ENCODE measurements at regions not wholly inside any gene's neighbourhood (a gene's known extent, or its start where the extent isn't known, plus 50 kb on each side); places are given as distances from the start of the nearest gene placed in this dataset.

DNA sequence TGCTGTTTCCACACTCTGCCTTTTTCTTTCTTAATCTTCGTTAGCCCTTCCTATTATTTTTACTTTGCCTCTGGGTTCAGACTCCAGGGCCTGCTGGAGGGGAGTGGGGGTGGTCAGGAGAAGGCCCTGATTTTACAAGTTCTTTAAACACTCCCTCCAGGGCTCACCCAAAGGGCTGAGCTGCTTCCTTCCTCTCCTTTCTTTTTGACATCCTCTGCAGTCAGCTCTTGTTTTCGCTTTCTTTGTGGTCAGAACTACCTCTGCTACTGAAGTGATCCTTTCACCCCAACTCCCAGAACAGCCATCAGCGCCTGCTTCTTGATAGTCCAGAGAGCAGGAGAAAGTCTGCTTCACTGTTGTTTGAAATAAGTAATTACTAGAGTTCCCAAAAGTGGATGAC lies 925.7 kb downstream of the EPHA4 start:
- no peak for DNase-seq (ENCODE audit: low read depth in 4 of 4, low spot score in 3 of 4)

DNA sequence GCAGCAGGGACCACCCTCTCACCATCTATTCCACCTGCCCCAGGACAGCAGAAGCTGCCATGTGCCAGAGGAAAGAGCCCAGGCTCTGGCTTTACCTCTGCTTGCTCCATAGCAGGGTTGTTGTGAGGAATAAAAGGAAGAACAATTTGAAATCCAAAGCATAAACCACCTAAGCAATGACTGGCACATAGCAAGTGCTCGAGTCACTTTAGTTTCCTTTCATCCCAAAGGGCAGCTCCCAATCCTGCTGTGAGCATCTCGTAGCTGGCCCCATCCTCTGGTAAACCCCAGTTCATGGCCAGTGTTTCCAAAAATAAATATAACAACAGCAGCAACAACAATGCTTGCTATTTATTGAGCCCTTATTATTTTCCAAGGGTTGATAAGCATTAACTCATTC lies 923.5 kb downstream of the EPHA4 start:
- no peak for DNase-seq (ENCODE audit: low read depth in 4 of 4, low spot score in 3 of 4)

DNA sequence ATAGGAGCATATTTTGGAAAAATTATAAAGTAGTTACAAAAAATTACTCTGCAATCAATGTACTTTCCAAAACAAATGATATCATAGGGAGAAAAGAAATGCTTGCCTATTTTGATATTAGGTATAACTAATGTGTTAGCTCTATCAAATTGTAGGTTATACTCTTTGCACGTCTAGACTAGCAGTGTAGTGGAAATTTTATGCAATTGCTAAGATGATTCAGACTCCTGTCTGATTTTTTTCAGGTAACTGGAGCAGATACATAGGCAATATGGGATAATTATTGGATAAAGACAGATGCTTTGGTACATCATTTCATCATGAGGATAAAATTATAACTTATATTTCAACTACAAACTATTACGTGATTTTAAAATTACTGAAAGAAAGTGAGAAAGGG lies 918.3 kb downstream of the EPHA4 start:
- DNase-seq (ENCODE audit: low read depth in 4 of 4, low spot score in 3 of 4): no peak

- DNase-seq (ENCODE audit: low read depth in 4 of 4, low spot score in 3 of 4): no peak
These were observed 917.8 kb downstream of the EPHA4 start for GRCh38 chr2:220654322-220654721.

DNA sequence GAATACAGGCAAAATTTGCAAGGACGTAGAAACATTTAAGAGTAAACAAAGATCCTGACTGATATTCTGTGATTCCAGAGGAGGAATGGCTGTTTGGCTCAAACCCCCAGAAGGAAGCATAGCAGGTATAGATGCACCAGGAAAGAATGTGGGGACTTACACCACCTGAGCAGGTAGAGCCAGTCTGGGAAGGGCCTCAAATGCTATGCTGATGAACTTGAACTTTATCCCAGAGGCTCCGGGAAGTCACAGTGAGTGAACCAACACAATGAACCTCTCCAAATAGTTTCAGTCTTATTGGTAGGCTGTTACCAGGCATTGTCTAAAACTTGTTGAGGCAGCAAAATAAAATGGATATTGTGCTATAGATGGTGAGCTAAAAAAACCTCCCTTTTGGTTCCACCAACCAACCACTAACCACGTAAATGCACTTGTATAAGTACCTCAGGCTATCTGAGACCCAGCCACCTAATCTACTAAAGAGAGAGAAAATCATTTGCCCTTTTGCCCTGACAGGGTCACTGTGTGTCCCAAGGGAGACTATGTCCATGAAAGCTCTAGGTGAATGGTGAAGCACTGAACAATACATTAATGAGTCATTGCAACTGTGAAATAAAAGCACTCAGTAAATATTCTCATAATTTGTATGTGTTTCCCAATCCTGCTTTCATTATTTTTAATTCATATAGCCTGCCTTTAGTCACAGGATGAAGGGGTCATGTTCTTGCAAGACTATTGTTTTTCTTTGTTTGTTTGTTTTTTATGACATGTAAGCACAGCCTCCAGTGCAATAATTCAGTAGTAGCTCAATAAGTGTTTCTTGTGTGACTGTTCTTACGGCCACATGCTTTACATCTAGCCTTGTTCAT lies 911.6 kb downstream of the EPHA4 start:
- no peak for DNase-seq (ENCODE audit: low read depth in 4 of 4, low spot score in 3 of 4)

GRCh38 chr2:220662431-220662830 lies 909.7 kb downstream of the EPHA4 start:
- DNase-seq (ENCODE audit: low read depth in 4 of 4, low spot score in 3 of 4): no peak

GRCh38 chr2:220663065-220663464 lies 909.0 kb downstream of the EPHA4 start:
- no peak for DNase-seq (ENCODE audit: low read depth in 4 of 4, low spot score in 3 of 4)

DNA sequence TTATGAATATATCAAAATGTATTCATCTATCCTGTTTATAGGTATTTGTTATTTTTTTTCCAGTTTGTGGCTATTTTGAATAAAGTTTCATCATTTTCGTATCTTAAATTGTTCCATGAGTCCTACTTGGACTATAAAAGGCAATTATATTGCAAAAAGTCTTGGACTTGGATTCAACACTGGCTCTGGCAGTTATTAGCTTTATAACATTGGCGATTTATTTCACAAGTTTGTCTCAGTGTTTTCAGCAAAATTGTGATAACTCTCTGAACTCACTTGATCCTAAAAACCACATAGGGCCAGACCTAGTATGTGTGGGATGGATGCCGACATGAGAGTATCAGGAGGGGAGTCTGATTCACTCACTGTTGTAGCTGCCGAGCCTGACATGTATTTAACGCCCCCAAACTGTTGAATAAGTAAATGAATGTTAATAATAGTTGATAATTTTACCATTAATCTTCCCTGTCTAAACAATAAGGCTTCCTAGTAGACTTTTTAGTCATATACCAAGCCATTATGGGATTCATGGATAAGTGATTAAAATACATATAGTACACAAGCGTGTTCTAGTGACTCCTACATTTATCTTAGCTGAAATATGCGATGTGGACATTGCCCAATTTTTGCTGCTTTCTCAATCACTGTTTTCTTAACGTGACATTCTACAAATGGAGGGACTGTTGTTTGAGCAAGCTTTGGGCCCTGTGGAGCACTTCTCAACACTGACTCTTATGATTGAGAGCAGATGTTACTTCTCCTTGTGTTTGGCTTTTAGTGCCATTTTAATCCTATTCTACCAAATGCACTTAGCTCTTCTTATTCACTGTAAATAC lies 907.6 kb downstream of the EPHA4 start:
- DNase-seq (ENCODE audit: low read depth in 4 of 4, low spot score in 3 of 4): no peak

- DNase-seq (ENCODE audit: low read depth in 4 of 4, low spot score in 3 of 4): no peak
These were observed 907.0 kb downstream of the EPHA4 start for GRCh38 chr2:220665108-220665471.

- no peak for DNase-seq (ENCODE audit: low read depth in 4 of 4, low spot score in 3 of 4)
These were observed 902.8 kb downstream of the EPHA4 start for GRCh38 chr2:220669324-220669723.

GRCh38 chr2:220670511-220670910 lies 901.6 kb downstream of the EPHA4 start:
- no peak for DNase-seq (ENCODE audit: low read depth in 4 of 4, low spot score in 3 of 4)

DNA sequence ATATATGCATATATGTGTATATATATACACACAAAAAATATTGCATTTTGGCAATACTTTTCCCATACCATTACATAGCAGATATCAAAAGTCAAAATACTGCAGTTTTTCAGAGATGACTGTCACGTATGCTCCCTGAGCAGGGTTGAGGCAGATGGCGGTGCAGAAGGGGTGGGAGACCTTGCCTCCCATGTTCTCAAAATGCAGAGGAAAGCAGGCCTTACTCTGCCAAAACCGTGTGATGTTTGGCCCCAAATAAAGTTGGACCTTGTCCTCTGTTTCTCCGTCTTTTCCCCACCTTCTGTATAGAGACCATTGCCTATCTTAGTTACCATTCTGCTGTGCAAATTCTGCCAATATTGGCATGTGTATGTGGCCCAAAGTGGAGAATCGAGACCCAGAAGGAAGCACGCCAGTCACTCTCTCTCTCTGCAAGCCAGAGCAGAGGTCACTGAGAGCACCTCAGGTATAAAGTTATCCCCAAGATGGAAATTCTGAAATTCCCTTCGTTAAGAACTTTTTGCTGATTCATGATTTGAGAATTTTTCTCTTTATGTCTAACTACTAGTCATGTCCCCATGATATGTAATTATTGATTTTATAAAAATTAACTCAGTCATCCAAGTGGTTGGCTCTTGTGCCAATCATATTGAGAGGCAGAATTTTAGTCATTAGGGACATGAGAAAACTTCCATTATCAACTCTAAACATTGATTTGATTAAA lies 898.8 kb downstream of the EPHA4 start:
- DNase-seq (ENCODE audit: low read depth in 4 of 4, low spot score in 3 of 4): no peak

DNA sequence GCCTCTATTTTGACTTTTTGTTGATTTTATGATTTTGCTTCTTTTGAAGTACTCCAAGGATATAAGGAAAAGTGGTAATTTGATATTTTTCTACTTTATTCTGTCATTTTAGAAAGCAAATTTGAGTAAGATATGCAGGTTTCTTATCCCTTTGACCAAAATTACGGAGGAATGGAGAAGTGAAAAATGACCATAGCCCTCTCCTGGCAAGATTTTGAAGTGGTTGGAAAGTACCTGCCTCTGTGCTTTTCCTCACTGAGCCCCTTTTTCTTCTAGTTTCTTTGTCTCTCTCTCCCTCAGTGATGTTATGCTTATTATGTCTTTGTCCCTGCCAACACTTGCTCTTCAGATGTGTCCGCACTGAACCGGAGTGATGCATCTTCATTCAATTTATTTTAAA lies 898.1 kb downstream of the EPHA4 start:
- DNase-seq (ENCODE audit: low read depth in 4 of 4, low spot score in 3 of 4): no peak

DNA sequence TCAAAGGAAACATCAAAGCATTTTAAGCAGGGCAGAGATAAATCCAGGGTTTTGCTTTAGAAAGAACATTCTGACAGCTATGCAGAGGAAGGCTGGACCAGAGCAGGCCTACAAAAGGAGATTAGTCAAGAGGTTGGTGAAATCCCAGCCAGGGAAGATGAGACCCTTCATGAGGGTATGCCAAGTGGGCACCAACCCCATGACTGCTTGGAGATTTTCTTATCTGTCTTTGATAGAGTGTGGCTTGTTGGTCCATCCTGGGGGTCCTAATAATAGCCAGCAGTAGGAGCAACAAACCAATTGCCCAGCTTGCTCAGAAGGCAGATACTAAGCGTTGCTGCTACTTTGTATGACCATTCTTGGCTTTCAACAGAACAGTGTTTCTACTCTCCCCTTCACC lies 895.4 kb downstream of the EPHA4 start:
- no peak for DNase-seq (ENCODE audit: low read depth in 4 of 4, low spot score in 3 of 4)

DNA sequence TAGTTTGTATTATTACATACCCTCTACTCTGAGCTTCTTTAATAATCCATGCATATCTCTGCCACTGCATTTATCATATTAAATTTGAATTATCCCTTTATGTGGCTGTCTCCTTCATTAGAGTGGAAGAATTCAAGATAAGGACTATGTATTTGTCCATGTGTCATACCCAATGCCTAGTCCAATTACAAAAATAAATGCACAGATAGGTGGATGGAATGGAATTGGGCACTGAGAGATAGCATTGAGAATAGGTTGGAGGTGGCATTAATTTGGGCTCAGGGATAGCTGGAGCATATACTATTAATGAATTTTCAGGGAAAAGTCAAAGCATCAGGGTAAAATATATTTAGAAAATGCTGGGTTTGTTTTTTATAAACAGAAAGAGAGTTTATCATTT lies 893.2 kb downstream of the EPHA4 start:
- no peak for DNase-seq (ENCODE audit: low read depth in 4 of 4, low spot score in 3 of 4)

- DNase-seq (ENCODE audit: low read depth in 4 of 4, low spot score in 3 of 4): no peak
These were observed 889.5 kb downstream of the EPHA4 start for GRCh38 chr2:220682616-220683015.

- DNase-seq (ENCODE audit: low read depth in 4 of 4, low spot score in 3 of 4): no peak
These were observed 888.0 kb downstream of the EPHA4 start for GRCh38 chr2:220684099-220684498.

DNA sequence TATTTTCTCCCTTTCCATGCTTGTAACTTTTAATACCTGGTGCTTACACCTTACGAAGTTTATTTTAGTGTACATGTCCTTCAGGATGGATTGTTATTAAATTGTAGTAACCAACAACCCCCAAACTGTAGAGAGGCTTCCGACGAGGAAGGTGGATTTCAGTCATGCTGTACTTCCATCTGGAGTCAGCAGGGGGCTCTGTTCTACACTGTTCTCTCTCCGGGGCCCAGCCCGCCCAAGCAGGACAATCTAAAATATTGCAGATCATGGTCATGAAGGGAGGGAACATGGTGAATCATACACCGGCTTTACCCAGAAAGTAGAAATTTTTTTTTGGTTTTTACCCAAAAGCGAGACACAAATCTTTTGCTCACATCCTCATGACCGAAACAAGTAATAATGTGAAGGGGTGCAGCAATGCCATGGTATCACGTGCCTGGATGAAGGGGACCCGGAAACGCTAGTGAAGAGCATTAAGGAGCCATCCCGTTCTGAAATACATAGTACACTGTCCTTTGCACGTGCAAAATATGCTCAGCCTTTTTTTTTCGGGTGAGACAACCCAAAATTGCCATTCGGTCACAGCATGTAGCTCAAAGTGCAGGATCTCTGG lies 884.8 kb downstream of the EPHA4 start:
- peak; percentile 18 to 44 (median 27) for DNase-seq (ENCODE audit: low read depth in 4 of 4, low spot score in 3 of 4)

DNA sequence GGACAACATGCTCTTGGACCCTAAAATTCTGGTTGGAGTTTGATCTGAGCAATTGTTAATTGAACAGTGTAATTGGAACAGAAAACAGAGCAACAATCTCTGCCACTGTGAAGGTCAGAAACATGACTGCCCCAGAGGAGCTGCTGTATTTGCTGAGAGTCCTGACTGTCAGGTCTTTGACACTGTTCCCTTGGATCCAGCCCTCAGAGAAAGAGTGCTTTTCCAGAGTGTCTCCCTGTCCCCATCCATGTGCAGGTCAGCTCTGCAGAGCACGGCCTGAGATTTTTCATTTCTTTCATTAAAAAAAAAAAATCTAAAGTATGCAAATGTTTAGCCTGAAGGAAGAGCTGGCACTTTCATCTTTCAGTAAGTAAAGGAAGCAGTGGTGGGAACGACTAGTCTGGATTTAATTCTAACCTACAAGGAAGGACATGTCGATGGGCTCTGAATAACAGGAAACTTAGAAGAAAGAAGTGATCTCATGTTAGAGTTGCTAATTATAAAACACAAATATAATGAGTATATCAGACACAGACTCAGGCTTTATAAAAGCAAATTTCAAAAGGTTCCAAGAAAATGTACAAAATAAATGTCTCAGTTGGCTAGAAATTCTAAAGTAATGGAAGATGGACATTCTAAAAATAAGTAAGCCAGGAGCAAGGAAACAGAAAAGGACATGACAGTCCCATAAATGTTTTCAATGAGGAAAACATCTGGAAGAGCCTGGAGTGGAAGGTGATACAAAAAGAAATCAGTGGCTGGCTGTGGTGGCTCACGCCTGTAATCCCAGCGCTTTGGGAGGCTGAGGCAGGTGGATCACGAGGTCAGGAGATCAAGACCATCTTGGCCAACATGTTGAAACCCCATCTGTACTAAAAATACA lies 876.5 kb downstream of the EPHA4 start:
- no peak for DNase-seq (ENCODE audit: low read depth in 4 of 4, low spot score in 3 of 4)

DNA sequence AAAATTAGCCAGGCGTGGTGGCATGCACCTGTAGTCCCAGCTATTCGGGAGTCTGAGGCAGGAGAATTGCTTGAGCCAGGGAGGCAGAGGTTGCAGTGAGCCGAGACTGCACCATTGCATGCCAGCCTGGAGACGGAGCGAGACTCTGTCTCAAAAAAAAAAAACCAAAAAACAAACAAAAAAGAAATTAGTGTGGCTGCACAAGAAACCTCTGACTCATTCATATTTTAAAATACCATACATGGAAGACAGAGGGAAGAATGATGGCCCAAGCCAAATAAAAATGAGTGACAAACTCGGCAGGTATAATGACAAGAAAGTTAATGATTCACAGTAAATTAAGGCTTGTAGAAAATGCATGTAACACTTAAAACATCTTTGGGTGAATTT lies 875.8 kb downstream of the EPHA4 start:
- no peak for DNase-seq (ENCODE audit: low read depth in 4 of 4, low spot score in 3 of 4)

Data from right renal pelvis (tissue), 4 donors.